HG02885 (cell line): ENCODE measurements at regions not wholly inside any gene's neighbourhood (a gene's known extent, or its start where the extent isn't known, plus 50 kb on each side); places are given as distances from the start of the nearest gene placed in this dataset.
"Not testable (repeated sequence)": the region's sequence is repeated elsewhere in the genome, so short reads cannot be mapped to it uniquely, and the experiment has no call there.

ENCODE experiments used
- ATAC-seq: cut with Tn5 transposase; IDR thresholded peaks from one replicate; pipeline ENCODE4 v1.9.1; 2021; ENCODE audit warnings: mild to moderate bottlenecking; ENCODE audit not compliant: unreplicated experiment, poor library complexity

DNA sequence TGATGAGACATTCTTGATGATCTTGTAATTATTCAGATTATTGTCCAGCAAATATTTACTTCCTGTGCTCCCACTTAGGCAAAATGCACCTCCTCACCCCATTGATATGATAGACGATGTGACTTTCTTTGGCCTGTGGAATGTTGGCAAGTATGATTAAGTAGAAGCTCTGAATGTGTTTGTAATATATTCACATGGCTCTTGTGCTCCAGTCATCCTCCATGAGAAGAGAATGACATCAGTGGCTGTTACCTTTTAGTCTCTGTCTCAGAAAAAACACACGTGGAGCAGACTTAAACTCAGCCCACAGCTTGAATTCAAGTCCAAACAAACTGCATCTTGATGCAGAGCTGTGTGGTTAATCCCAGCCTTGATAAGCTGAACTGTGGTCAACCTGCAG lies 984.3 kb upstream of the FBXO33 start:
- no peak for ATAC-seq

DNA sequence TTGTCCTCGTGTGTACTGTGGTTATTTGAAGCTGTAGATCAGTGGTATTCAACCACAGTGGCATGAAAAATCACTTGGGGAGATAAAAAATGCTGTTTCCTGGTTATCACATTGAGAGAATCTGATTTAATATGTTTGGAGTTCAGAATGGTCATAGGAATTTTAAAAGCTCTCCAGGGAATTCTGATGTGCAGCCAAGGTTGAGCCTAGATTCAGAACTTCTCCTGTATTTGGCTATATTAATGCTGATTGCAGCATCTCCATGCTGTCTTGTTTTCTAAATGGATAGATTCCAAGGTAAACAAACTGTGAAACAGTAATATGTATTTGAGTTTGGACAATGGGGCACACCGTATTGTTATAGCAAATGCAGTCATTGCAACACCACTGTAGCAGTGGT lies 982.2 kb upstream of the FBXO33 start:
- no peak for ATAC-seq

DNA sequence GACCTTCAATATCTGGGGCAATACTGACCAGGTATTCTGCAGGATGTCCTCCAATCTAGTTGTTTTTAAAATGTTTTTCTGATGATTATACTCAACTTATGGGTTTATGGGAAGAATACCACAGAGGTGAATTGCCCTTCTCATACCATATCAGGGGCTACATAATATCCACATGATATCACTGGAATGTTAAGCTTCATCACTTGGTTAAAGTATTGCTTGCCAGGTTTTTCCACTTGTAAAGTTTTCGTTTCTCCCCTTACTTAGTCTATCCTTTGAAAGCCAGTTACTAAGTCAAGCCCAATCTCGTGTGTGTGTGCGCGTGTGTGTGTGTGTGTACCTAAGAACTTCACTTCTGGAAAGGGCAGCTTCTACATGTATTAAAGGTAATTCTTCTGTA lies 980.9 kb upstream of the FBXO33 start:
- ATAC-seq: no peak

DNA sequence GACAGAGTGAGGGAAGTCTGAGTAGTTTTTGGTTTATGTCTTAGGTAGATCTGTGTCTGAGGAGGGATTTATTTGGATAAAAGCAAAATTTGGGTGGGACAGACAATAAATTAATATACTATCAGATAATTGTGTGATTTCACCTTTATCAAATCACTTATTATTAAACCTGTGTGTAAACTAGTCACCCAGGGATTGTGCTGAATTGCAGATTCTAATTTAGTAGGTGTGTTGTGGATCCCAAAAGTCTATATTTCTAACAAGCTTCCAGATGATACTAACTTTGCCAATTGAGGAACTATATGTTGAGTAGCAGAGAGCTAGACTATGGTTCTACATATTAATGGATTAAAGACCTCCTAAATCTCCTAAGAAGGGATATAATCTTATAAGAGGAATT lies 978.5 kb upstream of the FBXO33 start:
- no peak for ATAC-seq

DNA sequence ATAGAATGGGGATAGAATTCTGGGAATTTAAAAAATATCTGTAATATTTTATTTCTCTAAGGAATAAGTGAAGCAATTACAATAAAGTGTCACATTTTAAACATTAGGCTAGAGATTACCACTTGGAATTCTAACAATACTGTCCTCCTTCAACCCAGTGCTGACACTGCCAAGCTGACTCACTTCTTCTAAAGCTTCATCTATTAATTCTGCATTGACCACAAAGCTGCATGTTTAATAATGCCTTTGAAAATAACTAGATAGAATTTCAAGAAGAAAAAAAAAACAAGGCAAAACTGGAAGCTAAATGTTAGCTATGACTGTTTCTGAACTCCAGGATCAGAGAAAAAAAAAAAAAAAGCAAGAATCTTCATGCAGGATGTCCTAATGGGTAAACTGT lies 970.7 kb upstream of the FBXO33 start:
- ATAC-seq: no peak

DNA sequence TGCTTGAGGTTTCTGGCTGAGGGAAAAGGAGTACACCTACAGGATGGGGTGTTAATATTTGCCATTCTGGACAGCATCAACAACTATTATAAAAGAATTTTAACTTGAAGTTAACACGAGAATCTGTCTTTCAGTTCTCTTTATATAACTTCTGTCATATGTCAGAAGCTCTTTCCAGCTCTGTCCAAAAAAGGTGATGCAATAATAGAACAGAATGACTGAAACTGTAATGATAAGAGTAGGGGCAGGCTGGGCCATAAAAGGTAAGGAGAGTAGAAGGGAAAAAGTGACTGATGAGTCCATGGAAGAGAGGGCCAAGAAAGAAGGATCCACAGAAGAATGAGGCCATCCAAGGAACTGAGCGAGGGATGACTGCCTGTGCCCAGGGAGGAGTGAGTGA lies 966.7 kb upstream of the FBXO33 start:
- ATAC-seq: no peak

DNA sequence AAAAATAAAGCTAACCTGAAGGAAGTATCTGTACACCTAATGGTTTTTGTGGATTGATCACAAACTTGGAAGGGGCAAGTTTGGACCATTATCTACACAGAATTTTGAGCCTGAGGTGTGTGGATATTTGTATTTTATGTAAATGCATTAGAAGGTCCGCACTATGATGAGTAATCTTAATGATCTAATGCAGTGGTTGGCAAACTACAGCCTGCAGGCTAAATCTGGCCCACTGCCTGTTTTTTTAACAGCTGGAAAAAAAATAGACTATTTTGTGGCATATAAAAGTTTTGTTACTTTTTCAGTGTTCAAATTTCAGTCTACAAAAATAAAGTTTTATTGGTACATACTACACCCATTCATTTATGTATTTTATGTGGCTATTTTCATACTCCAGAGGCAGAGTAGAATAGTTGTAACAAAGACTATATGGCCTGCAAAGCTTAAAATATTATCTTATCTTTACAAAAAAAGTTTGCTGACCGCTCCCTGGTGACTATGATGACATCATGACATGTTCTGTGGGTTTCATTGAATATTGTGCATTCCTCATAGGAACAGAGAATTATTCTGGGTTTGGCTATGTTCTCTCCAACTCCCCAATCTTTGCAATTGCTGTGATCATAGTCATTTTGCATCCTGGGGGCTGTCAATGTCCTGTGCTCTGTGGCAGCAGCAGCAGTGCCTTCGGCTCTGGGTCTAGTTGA lies 962.6 kb upstream of the FBXO33 start:
- ATAC-seq: no peak

DNA sequence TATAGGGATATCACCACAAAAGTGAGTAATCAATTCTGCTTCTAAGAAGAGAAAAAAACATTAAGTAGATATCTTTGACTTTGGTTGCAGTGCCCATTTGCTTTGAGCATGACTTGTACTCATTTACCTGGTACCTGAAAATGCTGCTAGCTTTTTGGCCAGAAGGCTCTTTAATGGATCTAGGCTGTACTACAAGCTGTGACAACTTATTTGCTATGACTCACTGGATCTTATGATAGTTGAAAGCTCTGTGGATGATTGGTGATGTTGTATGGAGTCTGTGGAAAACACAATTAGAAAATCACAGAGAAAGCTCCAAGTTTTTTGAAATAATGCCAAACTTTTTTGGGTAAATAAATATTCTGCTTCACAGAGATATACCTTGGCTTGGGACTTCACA lies 960.9 kb upstream of the FBXO33 start:
- ATAC-seq: no peak

DNA sequence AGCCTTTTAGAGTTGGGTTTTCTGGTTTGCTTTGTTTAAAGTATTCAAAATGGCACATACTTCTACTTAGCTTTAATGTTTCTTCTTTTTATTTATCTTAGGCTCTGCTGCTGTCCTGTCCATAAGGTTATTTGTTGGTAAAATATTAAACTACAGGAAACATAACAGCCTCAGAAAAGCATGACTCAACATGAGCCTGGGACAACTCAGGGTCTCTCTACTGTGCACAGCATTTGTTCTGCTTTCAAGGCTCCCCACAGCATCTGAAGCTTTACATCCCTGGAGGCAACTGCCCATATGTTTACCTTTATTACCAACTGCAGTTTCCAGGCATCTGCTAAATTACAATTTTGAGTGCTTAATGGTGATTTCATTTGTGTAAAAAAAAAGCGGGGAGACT lies 954.2 kb upstream of the FBXO33 start:
- no peak for ATAC-seq

DNA sequence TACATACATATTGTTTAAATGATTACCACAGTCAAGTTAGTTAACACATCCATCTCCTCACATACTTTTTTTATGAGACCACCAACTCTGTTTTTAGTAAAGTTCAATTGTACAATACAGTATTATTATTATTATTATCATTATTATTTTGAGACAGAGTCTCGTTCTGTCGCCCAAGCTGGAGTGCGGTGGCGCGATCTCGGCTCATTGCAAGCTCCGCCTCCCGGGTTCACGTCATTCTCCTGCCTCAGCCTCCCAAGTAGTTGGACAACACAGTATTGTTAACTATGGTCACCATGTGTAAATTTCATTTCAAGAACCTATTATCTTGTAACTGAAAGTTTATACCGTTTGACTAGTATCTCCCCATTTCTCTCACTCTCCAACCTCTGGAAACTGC lies 942.0 kb upstream of the FBXO33 start:
- ATAC-seq: no peak

DNA sequence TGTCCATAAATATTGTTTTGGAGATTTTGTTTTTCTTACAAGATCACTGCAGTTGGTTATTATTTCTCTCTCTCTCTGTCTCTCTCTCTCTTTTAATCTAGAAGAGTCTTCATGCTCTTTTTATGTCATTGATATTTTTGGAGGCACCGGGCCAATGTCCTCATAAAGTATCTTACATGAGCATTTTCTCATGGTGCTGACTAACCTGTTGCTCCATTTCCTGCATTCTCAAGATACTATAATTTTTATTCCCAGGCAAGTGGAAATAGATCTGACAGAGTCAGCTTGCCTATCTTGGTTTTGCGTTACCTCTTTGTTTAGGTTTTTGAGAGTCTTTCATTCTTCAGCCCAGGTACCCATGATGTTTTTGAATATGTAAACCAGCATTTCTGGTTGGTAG lies 938.8 kb upstream of the FBXO33 start:
- ATAC-seq: no peak

DNA sequence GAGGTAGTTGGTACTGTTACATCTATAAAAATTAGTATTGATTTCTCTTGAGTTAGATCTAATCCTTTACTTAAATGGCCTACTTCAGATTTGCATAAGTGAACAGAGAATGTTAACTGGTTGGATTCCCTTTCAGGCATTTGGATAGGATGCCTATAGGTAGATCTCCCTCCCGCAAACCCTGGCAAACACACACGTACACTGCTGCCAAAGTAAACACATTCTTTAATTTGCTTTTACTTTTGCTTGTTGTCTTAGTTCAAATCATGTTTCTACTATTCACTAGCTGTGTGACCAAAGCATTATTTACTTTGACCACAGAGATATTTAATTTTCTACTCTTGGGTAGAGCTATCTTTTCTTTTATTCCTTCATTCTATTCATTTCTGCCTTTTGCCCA lies 936.1 kb upstream of the FBXO33 start:
- ATAC-seq: no peak

DNA sequence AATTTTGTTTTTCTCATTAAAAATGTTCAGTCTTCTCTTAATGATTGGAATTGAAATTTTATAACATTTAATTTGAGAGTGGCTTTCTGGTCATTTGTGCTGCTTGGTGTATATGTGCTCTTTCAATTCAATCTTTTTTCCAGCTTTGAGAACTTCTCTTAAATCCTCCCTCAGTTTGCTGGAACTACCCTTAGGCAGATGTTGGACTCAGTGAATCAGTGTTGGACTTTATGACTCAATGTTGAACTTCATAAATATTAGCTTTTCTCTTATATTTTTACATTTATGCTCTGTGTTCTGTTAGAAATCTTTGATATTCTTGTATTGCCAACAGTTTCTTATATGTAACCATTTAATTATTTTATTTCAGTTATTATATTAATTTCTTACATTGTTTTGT lies 935.5 kb upstream of the FBXO33 start:
- ATAC-seq: no peak

DNA sequence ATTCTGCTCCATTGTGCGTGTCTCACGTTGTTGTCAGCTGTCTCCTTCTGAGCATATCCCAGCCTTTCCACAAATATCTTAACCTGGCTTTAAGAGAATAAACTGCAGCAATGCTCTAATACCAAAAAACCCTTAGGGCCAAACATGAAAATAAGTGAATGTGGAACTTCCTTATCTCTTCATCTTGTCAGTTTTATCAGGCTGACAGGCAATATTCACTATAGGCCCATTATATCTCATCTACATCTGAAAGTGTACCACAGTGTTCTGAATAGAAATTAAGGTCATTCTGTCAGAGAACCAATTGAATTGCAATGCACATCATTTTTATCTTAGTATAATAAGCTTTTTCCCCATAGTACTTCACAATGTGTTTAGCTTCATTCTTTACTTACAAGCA lies 933.1 kb upstream of the FBXO33 start:
- ATAC-seq: no peak

DNA sequence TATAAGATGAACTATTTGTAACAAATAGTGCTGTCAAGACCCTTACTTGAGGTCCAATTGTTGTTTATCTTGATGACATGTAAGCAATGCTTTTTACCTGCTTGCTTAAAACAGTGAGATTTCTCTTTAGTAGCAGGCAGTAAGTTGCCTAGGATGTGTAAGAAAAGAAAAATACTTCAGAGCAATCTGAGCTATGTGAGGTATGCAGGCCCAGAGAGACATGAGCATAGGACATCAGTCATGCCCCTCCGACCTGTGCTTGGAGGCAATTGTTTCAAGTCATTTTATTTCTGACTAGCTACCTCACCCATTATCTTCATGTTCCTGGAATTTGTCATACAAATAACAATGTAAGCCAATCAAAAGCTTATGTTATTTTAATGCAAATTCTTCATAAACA lies 930.6 kb upstream of the FBXO33 start:
- ATAC-seq: no peak

DNA sequence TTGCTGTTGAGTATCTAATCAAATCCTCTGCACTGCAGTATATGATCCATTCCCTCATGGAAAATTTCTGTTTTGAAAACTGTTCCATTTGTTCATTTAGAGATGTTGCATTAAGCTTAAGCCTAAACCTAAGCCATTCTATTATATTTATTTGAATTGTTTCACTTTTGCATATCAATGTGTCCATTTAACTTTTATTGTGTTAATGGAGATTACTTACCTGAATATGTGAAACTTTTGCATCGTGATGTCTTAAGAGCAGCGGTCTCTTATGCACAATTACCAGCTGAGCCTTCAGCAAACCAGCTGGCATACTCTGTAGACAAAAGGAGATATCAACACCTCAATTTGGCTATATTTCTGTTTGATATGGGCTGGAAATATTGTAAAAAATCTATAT lies 922.5 kb upstream of the FBXO33 start:
- ATAC-seq: no peak

DNA sequence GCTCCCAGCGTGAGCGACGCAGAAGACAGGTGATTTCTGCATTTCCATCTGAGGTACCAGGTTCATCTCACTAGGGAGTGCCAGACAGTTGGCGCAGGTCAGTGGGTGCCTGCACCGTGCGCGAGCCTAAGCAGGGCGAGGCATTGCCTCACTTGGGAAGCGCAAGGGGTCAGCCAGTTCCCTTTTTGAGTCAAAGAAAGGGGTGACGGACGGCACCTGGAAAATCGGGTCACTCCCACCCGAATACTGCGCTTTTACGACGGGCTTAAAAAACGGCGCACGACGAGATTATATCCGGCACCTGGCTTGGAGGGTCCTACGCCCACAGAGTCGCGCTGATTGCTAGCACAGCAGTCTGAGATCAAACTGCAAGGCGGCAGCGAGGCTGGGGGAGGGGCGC lies 915.9 kb upstream of the FBXO33 start:
- not testable (repeated sequence) for ATAC-seq

DNA sequence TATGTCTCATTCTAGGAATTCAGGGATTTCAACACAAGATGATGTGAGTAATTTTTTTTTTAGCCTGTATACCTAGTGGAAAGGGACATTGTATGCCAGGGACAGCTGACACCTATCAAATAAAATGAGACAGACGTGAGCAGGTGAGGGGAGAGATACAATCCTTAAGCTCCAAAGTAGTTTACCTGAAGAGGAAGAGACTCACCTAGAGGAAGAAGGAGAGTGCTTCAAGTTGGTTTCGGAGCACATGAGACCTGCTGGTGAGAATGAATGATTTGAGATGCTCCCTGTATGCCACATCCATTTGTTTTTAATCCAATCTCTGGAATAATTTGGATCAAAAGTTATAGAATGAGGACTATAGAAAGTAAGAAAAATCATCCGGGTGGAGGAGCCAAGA lies 915.4 kb upstream of the FBXO33 start:
- no peak for ATAC-seq

DNA sequence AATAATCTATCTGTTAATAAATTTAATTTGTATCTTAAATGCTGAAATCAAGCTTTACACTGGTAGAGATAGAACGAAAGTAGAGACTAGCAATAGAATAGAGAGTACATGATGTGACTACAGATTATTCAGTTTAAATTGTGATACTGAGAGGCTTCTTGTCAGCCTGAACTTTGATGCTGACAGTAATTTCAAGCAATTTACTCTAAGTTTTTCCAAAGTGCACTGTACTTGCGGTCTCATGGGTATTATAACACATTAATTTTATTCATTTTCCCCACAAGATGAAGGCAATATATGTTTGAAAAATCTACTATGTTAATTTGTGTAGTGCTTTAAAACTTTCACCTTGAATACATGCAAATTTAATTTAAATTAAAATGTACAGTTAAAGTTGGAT lies 914.0 kb upstream of the FBXO33 start:
- ATAC-seq: no peak

DNA sequence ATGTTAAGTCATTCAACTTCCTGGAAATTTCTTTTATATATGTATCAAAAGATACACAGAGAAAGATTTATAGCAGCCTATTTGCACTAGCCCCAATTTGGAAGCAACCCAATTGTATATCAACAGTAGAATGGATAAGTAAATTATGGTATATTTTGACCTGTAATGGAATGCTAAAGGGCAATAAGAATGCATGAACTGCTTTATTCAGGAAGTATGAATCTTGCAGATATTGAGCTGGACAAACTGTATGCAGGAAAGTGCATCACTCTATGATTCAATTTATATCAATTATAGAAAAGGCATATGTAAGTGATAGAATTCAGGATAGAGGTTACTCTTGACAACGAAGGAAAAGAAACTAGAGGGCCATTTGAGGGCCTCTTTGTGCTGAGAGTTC lies 913.1 kb upstream of the FBXO33 start:
- ATAC-seq: no peak

DNA sequence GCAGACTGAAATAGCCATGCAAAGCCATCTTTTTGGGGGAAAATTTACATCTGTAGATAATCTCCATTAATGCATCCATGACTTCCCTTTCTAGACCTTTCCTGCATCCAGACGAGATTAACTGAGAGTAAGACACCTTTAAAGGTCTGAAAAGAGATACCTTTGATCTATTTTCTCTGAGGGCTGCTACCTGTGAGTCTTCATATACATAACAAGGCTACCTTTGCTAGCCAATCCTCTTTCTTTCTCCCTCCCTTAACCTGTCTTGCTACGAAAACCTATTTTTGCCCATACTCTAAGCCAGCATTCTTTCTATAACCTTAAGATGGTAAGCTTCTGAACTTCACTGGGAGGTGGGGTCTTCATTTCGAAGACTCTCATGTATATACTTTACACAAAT lies 908.5 kb upstream of the FBXO33 start:
- no peak for ATAC-seq

DNA sequence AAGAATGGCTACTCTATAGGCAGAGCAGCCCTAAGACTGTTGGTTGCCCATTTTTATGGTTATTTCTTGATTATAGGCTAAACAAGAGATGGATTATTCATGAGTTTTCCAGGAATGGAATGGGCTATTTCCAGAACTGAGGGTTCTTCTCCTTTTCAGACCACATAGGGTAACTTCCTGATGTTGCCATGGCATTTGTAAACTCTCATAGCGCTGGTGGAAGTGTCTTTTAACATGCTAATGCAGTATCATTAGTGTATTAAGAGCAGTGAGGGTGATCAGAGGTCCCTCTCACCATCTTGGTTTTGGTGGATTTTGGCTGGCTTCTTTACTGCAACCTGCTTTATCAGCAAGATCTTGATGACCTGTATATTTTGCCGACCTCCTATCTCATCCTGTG lies 904.6 kb upstream of the FBXO33 start:
- no peak for ATAC-seq

DNA sequence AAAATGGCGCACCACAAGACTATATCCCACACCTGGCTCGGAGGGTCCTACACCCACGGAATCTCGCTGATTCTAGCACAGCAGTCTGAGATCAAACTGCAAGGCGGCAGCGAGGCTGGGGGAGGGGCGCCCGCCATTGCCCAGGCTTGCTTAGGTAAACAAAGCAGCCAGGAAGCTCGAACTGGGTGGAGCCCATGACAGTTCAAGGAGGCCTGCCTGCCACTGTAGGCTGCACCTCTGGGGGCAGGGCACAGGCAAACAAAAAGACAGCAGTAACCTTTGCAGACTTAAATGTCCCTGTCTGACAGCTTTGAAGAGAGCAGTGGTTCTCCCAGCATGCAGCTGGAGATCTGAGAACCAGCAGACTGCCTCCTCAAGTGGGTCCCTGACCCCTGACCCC lies 894.3 kb upstream of the FBXO33 start:
- ATAC-seq: not testable (repeated sequence)
